H9 (cell line): ENCODE measurements at regions not wholly inside any gene's neighbourhood (a gene's known extent, or its start where the extent isn't known, plus 50 kb on each side); places are given as distances from the start of the nearest gene placed in this dataset.

Source experiments
- DNase-seq: peaks from one replicate; pipeline ENCODE4 v3.0.0-alpha.2; 2017
- H2AFZ ChIP-seq: one replicate; pipeline ENCODE4 v1.6.1; 2013; ENCODE audit warnings: mild to moderate bottlenecking, low read length, control low read depth, moderate library complexity
- H2AK5ac ChIP-seq: 2 replicates; pipeline ENCODE4 v1.6.1; 2013; ENCODE audit warnings: low read length, control low read depth, mixed read lengths; ENCODE audit not compliant: insufficient read length
- H2BK120ac ChIP-seq: one replicate; pipeline ENCODE4 v1.6.1; 2013; ENCODE audit warnings: low read depth, mild to moderate bottlenecking, low read length, control low read depth, inconsistent platforms; ENCODE audit not compliant: poor library complexity, severe bottlenecking
- H2BK12ac ChIP-seq: 2 replicates; pipeline ENCODE4 v1.6.1; 2013; ENCODE audit warnings: low read length, control low read depth, mixed read lengths, low read depth; ENCODE audit not compliant: insufficient read length
- H2BK15ac ChIP-seq: 2 replicates; pipeline ENCODE4 v1.6.1; 2013; ENCODE audit warnings: low read depth, low read length, control low read depth
- H2BK20ac ChIP-seq: one replicate; pipeline ENCODE4 v1.6.1; 2013; ENCODE audit warnings: low read depth, mild to moderate bottlenecking, low read length, control low read depth, inconsistent platforms; ENCODE audit not compliant: poor library complexity, severe bottlenecking
- H2BK5ac ChIP-seq: 2 replicates; pipeline ENCODE4 v1.6.1; 2013; ENCODE audit warnings: low read length, control low read depth, mixed read lengths; ENCODE audit not compliant: insufficient read length
- H3K14ac ChIP-seq: 2 replicates; pipeline ENCODE4 v1.6.1; 2013; ENCODE audit warnings: low read length, control low read depth; ENCODE audit not compliant: insufficient read depth
- H3K18ac ChIP-seq: 2 replicates; pipeline ENCODE4 v1.6.1; 2013; ENCODE audit warnings: low read depth, mild to moderate bottlenecking, mixed read lengths, low read length, control low read depth; ENCODE audit not compliant: insufficient read length
- H3K23ac ChIP-seq: 2 replicates; pipeline ENCODE4 v1.6.1; 2013; ENCODE audit warnings: low read length, control low read depth, mixed read lengths, low read depth; ENCODE audit not compliant: insufficient read length
- H3K23me2 ChIP-seq: 2 replicates; pipeline ENCODE4 v1.6.1; 2013; ENCODE audit warnings: low read depth, mild to moderate bottlenecking, mixed read lengths, low read length, control low read depth; ENCODE audit not compliant: insufficient read length, poor library complexity, severe bottlenecking
- H3K27ac ChIP-seq: 2 replicates; pipeline ENCODE4 v1.5.1; 2013; ENCODE audit warnings: low read length, control low read depth, mixed read lengths, low read depth; ENCODE audit not compliant: insufficient read length
- H3K27me3 ChIP-seq: 2 replicates; pipeline ENCODE4 v1.6.1; 2013; ENCODE audit warnings: low read length, control low read depth, inconsistent platforms; ENCODE audit not compliant: insufficient read depth
- H3K4ac ChIP-seq: 2 replicates; pipeline ENCODE4 v1.6.1; 2013; ENCODE audit warnings: low read depth, mild to moderate bottlenecking, control low read depth, inconsistent platforms, low read length, moderate library complexity
- H3K4me1 ChIP-seq: 2 replicates; pipeline ENCODE4 v1.6.1; 2013; ENCODE audit warnings: low read length, control low read depth, inconsistent platforms; ENCODE audit not compliant: insufficient read depth
- H3K4me2 ChIP-seq: 2 replicates; pipeline ENCODE4 v1.6.1; 2013; ENCODE audit warnings: low read length, control low read depth, mixed read lengths; ENCODE audit not compliant: insufficient read length, insufficient read depth
- H3K56ac ChIP-seq: 2 replicates; pipeline ENCODE4 v1.6.1; 2013; ENCODE audit warnings: low read depth, mild to moderate bottlenecking, mixed read lengths, low read length, control low read depth; ENCODE audit not compliant: insufficient read length
- H3K79me1 ChIP-seq: 2 replicates; pipeline ENCODE4 v1.6.1; 2013; ENCODE audit warnings: low read depth, mild to moderate bottlenecking, moderate library complexity, low read length, control low read depth, inconsistent platforms; ENCODE audit not compliant: insufficient read depth, poor library complexity, severe bottlenecking
- H3K79me2 ChIP-seq: 2 replicates; pipeline ENCODE4 v1.6.1; 2013; ENCODE audit warnings: low read length, control low read depth, inconsistent platforms; ENCODE audit not compliant: insufficient read depth
- H3K9ac ChIP-seq: 2 replicates; pipeline ENCODE4 v1.6.1; 2013; ENCODE audit warnings: low read length, control low read depth, mixed read lengths; ENCODE audit not compliant: insufficient read length; ENCODE audit errors: extremely low read depth
- H3K9me3 ChIP-seq: one replicate; pipeline ENCODE4 v1.6.1; 2013; ENCODE audit warnings: low read depth, low read length, inconsistent platforms; ENCODE audit not compliant: control insufficient read depth
- H3T11ph ChIP-seq: one replicate; pipeline ENCODE4 v1.6.1; 2013; ENCODE audit warnings: mild to moderate bottlenecking, low read length, control low read depth, inconsistent platforms
- H4K20me1 ChIP-seq: one replicate; pipeline ENCODE4 v1.6.1; 2013; ENCODE audit not compliant: control insufficient read depth, insufficient read length, insufficient read depth
- H4K5ac ChIP-seq: 2 replicates; pipeline ENCODE4 v1.6.1; 2013; ENCODE audit warnings: low read depth, mild to moderate bottlenecking, mixed read lengths, low read length, control low read depth; ENCODE audit not compliant: insufficient read length
- H4K8ac ChIP-seq: replicated peaks from 2 replicates; pipeline ENCODE4 v1.6.1; 2013; ENCODE audit warnings: low read length, control low read depth, mixed read lengths, low read depth; ENCODE audit not compliant: insufficient read length
- H4K91ac ChIP-seq: 2 replicates; pipeline ENCODE4 v1.6.1; 2013; ENCODE audit warnings: low read depth, mild to moderate bottlenecking, moderate library complexity, mixed read lengths, low read length, control low read depth; ENCODE audit not compliant: insufficient read length
- H3K27ac Mint-ChIP-seq, 3 experiments: 2 replicates in 2 of 3; 3 replicates in 1 of 3; pipeline ENCODE4 v1.8.0; 2020 to 2021; ENCODE audit warnings: mixed read lengths in 3 of 3, mild to moderate bottlenecking in 1 of 3, moderate library complexity in 1 of 3
- H3K27me3 Mint-ChIP-seq: 2 replicates; pipeline ENCODE4 v1.8.0; 2021; ENCODE audit warnings: low read depth, mild to moderate bottlenecking, moderate library complexity, mixed read lengths
- H3K36me3 Mint-ChIP-seq, 3 experiments: 2 replicates in 2 of 3; 3 replicates in 1 of 3; pipeline ENCODE4 v1.8.0; 2020 to 2021; ENCODE audit warnings: low read depth in 3 of 3, mixed read lengths in 3 of 3; ENCODE audit not compliant: insufficient read depth in 1 of 3
- H3K4me1 Mint-ChIP-seq, 2 experiments: 2 replicates each; pipeline ENCODE4 v1.8.0; 2020; ENCODE audit warnings: mixed read lengths in 2 of 2
- H3K4me3 Mint-ChIP-seq, 2 experiments: 2 replicates in 1 of 2; 3 replicates in 1 of 2; pipeline ENCODE4 v1.8.0; 2020 to 2021; ENCODE audit warnings: mild to moderate bottlenecking in 2 of 2, mixed read lengths in 2 of 2, moderate library complexity in 1 of 2
- H3K9me3 Mint-ChIP-seq, 2 experiments: 2 replicates in 1 of 2; 3 replicates in 1 of 2; pipeline ENCODE4 v1.8.0; 2020; ENCODE audit warnings: mild to moderate bottlenecking in 2 of 2, mixed read lengths in 2 of 2, moderate library complexity in 1 of 2
- CTCF ChIP-seq: fragments of 200-600 bp; sonication (generic); conservative IDR thresholded peaks from 3 replicates; pipeline ENCODE4 v1.8.0; 2021; ENCODE audit warnings: antibody characterized with exemption, mild to moderate bottlenecking
- whole genome bisulfite sequencing: extraction: QIAGEN DNeasy Blood & Tissue Kit; methylation state at CpG from one replicate; pipeline ENCODE4 v1.1.7; 2013; ENCODE audit warnings: missing lambda C conversion rate, low lambda C conversion rate, mixed read lengths; ENCODE audit not compliant: insufficient read length; ENCODE audit errors: extremely low coverage; 5-methylcytosine and 5-hydroxymethylcytosine counted together

- Histone ChIP-seq H3K79me2 (no peaks in the 10 kb centered on the region), H4K91ac (no peak overlapping the region), H3T11ph (no peak overlapping the region), H4K8ac (no peak overlapping the region), H3K4ac (no peak overlapping the region), H3K4me1 (peaks cover 5% of the 10 kb centered on the region; the same call in 1 of the 2 replicates), H2BK15ac (no peak overlapping the region), H3K79me1 (no peaks in the 10 kb centered on the region), H3K14ac (no peak overlapping the region), H3K56ac (no peak overlapping the region), H4K20me1 (no peaks in the 10 kb centered on the region), H3K9ac (no peak overlapping the region), H2AFZ (no peak overlapping the region), H3K18ac (no peak overlapping the region), H3K4me2 (no peak overlapping the region), H3K27ac (no peak overlapping the region), H2BK20ac (no peak overlapping the region), H2BK12ac (no peak overlapping the region), H3K27me3 (no peaks in the 10 kb centered on the region), H2AK5ac (no peak overlapping the region), H2BK120ac (no peak overlapping the region), H3K9me3 (no peaks in the 10 kb centered on the region), H2BK5ac (no peak overlapping the region), H3K23ac (no peak overlapping the region), H3K23me2 (no peaks in the 10 kb centered on the region), H4K5ac (no peak overlapping the region)
- Mint-ChIP-seq H3K27me3 (no peaks in the 10 kb centered on the region; the same call in 1 of the 2 replicates), H3K27ac (no peak overlapping the region), H3K4me1 (peaks cover 39 to 54% of the 10 kb centered on the region in 2 experiments), H3K36me3 (peaks cover 10 to 20% (median 13%) of the 10 kb centered on the region in 3 experiments; a peak in 6 of 7 replicates), H3K9me3 (peaks cover 12 to 17% of the 10 kb centered on the region in 2 experiments; a peak in 4 of 5 replicates), H3K4me3 (no peak overlapping the region)
- no peak for TF ChIP-seq CTCF
- no peak for DNase-seq
- WGBS = no CpG with 5 or more reads among the region's 2 CpGs
Observed at GRCh38 chr20:11376998-11377397, 540.7 kb upstream of the BTBD3 start.
